HG02623 (cell line): ENCODE measurements at regions not wholly inside any gene's neighbourhood (a gene's known extent, or its start where the extent isn't known, plus 50 kb on each side); places are given as distances from the start of the nearest gene placed in this dataset.

ENCODE experiments used
- ATAC-seq: cut with Tn5 transposase; IDR thresholded peaks from one replicate; pipeline ENCODE4 v1.9.1; 2021; ENCODE audit warnings: moderate library complexity; ENCODE audit not compliant: unreplicated experiment

DNA sequence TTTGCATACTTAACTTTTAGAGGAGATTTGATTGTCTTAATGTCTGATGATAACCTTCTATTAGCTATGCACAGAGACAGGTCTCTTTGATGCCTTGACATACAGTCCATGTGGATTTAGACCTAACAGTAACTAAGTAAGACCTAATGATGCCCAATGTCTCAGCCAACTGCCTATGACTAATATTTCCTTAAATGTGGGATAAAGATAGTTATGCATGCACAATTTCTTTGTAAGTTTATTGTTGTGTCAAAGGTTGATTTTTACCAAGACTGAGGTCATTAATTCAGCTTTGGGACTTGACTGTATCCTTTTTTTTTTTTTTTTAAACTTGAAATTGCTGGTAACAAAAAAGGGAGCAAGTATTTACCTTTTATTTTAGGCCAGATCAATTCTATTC is 450.0 kb downstream of the HAO1 start:
- no peak for ATAC-seq

DNA sequence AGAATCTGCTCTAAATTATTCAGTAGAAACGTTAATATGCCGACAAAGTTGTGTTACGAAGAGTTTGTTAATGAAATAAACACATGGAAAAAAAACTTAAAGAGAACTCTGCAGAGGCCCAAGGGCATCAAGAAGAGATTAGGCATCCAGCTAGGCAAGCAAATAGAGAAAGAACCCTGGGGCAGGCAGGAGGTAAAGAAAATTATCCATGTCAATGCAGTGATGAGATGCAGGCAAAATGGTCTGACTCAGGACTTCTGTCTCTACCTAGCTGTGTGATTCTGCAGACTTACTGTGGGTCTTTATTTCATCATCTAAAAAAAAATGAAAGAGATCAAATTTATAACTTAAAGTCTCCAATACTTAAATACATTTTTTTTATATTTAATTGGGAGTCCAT is 448.0 kb downstream of the HAO1 start:
- no peak for ATAC-seq

DNA sequence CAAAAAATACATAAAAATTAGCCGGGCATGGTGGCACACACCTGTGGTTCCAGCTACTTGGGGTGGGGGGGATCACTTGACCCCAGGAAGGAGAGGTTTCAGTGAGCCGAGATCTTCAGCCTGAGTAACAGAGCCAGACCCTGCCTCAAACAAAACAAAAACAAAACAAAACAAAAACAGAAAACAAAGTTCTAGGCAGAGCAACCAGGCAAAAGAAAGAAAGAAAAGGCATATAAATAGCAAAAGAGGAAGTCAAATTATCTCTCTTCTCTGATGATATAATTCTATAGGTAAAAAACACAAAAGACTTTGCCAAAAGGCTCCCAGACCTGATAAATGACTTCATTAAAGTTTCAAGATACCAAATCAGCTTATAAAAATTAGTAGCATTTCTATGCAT is 446.9 kb downstream of the HAO1 start:
- ATAC-seq, result no peak

DNA sequence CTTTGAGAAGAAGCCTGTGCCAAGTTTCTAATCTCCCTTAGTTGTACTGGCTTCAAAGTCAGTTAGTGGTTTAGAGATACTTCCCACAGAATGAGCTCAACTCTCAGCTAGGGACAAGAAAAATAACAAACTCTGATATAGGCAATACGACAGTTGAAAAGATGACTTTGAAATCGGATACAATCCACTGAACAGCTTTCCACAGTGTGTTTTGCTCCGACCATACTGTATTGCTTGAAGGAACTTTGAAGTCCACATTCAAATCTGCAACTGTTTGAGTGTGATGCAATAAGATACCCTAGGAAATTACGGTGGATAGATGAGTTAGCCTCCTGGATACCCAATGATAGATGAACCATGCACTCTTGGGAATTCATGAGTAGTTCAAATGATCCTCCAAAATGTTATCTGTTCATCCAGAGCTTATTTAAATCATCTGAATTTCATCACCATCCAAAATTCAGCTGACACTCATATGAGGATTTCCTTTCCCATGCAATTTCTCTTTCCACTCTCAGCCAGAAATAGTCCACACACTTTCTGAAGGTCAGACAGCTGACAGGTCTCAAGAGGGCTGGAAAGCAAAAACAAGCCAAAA is 443.8 kb downstream of the HAO1 start:
- ATAC-seq, result no peak

DNA sequence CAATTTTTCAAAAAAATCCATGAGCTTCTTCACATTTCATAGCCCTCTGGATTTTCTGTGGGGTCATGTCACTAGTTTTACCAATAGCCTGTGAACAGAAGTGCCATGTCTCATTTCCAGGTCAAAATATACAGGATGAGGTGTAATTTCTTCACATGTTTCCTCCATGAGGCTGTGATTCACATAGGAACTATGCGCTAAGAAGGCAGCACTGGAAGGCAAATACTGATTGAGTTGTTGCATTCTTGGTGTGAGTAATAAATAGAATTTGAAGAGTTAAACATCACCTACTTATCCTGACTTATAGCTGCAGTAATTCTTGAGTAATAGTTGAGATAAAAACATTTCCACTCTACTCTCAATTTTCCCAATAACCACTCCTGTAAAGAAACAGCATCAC is 442.3 kb downstream of the HAO1 start:
- no peak for ATAC-seq

DNA sequence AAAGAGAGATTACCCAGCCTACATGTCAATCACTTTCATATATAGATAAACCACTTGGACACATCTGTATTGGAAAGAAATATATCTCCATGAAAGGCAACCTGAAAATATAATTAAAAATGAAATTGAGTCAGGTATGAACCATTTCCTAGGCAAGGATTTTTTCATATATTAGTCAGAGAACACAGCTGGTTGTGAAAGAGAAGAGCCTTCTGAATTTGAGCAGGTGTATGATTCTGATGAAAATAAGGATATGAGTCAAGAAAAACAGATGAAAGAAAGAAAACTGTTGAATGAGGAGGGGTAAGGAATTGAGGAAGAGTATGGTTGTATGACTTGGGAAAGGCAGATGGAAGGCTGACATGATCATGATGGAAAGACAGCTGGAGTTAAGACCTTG is 441.1 kb downstream of the HAO1 start:
- no peak for ATAC-seq

DNA sequence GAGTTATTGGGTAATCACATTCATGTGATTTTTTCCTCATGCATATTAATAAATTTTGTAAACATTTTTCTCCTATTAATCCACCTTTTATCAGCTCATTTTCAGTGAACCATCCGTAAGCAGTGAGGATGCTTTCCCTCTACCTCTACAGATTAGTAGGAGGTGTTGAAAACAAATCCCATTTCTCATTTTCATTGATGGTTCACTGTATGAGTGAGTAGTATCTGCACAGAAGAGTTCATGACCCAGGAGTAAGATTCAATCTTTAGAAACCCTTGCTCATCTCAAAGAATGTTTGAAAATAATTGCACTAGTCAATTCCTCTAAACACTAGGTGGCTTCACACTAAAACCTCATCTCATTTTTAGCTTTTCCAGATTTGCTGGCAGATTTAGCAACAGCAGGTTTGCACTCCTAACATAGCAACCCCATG is 440.0 kb downstream of the HAO1 start:
- ATAC-seq, result no peak

DNA sequence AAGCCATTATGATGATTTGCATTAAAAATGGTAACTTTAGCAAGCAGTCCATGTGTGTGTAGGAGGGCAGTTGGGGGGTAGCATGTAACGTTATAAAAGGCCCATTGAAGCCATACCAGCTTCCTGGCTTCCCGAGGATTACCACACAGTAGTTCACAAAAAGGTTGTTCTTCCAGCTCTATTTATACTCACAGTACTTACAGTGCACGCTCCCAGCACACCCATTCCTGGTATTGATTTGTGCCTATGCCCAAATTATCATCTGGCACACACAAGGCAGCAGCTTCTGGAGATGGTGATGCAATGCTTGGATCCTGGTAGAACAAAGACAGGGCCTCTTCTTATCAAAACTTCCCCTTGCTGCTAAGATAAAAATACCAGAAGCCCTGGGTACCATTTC is 436.8 kb downstream of the HAO1 start:
- no peak for ATAC-seq

DNA sequence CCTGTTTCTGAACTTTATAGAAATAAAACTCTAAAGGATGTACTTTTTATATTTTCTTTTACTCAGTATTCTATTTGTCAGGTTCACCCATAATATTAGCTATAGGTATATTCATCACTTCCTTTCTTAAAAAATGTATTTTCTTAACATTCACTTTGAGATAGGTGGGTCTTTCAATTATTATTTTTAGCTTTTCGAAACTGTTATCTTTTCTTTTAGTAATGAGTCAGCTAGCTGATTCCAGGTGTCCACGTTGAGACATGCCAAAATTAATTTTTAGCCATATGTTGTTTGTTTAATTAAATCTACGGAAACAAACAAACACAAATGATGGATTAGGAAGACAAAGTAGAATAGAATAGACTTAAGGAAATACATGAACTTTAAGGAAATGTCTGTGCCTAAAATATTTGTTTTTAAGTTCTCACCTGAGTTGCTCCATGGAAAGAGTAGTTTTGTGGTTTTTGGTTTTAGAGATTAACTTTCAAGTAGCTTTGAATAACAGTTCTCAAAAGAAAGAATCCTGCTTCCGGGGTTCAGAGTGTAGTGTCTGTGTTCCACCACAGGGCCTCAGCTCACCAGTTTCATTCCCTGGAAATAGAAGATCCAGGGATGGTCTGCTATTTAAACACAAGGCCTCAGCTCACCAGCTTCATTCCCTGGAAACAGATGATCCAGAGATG is 435.0 kb downstream of the HAO1 start:
- ATAC-seq, result no peak

DNA sequence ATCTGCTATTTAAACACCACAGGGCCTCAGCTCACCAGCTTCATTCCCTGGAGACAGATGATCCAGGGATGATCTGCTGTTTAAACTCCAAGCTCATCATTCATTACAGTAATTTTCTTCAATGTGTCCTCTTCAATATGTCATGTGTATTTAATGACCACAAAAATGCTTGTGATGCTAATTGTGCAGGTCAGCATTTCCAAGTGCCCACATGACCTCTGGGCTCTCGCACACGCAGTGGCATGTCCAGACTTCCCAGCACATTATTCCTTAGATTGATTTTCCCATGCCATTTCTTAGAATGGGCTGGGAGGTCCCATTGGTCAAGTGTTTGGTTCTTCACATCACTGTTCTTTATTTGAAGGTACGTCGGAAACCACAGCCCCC is 434.4 kb downstream of the HAO1 start:
- ATAC-seq, result no peak

DNA sequence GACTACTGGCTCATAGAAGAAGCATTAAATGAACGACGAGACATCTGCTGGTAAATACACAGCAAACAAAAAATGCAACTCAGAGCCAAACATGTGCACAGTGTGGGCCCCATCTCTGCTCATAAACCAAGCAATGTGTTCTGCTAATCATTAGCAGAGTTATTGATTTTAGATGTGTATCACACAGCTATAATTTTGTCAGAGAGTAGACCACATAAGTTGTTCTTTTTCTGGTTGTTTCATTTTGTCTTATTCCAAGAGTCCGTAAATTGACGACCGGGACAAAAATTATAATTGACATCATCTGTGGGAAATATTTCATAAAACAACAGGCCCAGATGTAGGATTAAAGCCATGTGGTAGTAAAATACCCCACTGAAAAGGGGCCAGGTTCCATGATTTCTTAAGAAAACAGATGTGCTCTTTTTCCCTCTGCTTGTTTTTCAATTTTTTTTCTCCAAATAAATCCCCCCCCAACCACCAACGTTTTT is 423.6 kb downstream of the HAO1 start:
- no peak for ATAC-seq

DNA sequence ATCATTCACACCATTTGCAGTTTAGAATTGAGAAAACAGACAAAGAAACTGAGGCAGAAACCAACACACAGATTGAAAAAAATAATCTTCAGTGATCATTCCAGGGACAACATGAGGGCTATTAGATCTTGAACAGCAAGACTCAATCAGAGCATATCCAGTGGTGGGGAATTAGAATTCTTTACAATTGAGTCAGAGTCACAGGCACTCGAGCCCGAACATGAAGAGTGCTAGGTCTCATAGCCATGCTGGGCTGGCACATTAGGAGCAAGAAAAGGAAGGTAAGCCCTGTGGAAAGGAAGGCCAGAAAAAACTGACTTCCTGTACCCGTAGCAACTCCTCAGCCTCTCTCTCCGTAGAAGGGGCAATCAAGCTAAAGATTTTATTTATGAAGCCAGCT is 419.9 kb downstream of the HAO1 start:
- no peak for ATAC-seq

DNA sequence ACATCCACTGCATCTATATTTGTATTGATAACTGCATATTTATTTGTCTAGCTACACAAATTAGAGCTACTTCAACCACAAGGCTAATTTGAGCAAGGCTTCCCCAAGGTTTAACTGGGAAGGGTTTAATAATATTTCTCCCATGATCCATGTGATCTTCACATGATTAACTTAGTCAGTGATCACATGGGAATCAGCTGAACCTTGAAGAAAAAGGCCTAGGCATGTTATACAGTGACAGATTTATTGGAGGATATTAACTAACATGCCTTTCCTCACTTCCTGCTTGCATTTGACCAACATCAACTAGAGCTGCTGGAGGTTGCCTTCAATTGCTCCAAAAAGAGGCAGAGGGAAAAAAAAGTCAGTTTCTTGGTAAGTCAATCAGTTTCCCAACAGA is 417.0 kb downstream of the HAO1 start:
- ATAC-seq, result no peak

DNA sequence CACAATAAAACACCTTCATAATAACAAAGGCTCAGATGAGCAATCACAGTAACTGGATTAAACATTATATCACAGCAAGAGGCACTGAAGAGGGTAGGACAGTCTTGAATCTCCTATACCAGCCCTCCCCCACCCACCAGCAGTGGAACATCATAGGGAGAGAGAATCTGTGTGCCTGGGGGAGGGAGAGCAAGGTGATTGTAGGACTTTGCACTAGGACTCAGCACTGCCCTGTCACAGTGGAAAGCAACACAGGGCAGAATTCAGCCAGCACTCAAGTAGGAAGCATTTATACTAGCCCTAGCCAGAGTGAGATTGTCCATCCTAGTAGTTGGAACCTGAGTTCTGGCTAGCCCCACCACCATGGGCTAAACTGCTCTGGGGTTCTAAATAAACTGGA is 400.2 kb downstream of the HAO1 start:
- ATAC-seq, result no peak

DNA sequence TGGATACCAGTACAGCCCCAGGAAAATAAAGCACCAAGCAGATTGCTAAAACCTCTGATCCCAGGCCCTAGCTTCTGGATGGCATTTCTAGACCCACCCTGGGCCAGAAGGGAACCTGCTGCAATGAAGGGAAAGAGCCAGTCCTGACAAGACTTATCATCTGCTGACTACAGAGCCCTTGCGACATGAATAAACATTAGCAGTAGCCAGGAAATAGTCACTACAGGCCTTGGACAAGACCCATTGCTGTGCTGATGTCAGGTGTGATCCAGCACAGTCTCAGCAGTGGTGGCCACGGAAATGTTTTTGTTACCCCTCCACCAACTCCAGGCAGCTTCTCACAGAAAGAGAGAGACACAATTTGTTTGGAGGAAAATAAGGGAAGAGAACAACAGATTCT is 399.3 kb downstream of the HAO1 start:
- no peak for ATAC-seq

DNA sequence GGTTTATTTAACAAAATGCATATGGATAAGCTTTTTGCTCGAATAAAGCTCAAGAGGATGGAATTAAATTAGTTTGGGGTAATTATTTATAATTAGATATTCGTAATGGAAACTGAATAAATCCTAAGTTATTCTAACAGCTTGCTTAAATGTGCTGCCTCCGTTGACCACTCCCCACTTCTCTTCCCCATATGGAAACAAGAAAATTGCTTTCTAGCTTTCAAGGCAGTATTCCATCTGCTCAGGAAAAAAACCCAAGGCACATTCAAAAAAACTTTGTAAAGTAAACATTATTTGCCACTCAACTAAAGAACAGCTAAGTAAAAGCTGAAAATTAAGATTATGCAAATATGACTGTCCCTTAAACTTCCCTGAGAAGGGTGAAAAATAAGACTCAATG is 369.2 kb downstream of the HAO1 start:
- no peak for ATAC-seq

DNA sequence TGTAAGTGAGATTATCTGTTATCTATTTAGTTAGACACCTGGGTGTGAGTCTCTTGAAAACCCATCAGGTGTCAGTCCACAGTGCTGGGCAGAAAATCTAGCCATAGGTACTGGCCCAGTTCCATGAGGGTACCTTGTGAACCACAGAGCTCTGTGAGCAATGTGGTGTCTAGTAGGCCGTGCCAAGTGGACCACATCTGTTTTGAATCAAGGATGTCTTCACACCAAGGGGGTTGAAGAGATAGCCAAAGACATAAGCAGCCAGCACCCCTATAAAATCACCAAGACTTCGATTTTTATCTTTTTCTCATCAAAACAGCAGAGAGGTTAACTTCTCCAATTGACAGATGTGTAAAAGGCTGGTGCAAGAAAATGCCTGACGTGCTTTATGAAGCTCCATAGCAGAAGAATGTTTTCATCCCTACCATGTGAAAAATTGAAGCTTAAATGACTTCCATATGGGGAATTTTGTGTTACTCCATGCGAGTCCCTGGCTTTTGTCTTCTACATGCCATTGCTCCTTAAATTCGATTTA is 368.7 kb downstream of the HAO1 start:
- no peak for ATAC-seq

DNA sequence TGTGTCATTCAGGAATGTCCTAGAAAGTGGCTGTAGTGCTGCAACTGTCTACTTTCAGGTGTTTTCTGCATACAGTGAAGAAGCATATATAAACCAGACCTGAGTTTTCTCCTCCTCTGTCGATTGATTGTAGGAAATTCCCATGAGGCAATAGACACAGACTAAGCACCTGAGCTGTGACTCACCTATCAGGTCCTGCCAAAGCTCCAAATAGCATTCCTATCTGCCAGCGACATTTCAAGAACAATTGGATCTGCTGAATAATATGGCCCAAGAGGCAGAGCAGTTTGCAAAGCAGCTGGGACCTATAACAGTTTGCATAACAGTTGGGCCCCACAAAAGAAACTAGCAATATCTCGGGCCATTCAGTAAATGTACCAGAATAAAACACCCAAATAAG is 360.4 kb downstream of the HAO1 start:
- ATAC-seq, result no peak

DNA sequence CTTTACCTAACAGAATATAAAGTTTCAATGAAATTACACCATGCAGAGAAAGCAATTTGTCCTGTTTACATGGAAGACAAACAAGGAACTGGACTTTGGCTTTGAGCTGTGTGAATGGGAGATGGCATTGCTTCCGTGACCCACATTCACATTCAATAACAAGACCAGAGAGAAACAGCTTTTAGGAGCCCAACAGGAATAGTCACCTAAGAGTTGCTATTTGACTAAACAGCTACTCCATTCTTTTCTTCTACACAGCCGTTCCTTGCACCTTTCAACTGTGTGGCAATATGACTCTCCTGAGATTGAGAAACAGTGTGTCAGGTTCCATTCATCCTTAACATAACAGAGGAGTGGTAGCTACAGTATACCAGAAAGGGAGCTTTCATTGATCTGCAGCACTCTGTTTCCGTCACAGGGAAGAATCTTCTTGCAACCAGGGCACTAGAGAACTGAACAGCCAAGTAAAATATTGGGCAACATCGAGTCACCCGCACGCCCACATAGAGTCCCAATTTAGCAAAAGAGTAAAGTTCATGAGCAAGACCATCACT is 355.1 kb downstream of the HAO1 start:
- ATAC-seq, result no peak

DNA sequence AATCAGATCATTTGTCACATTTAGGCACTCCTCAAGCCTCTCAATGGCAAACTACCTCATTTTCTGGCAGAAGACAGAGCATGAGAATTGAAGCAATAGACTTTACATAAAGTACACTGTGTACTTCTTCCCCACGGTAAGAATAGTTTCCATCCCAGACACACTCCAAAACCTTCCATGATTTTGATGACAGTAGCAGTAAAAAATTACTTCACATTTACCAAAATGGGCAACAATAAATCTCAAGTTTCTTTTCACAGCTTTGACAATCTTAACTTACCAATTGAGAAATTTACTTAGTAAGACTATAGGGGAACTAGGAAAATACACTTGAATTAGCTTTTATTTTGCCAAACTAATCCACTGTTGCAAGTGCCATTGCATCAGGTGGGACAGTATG is 353.8 kb downstream of the HAO1 start:
- ATAC-seq, result no peak

DNA sequence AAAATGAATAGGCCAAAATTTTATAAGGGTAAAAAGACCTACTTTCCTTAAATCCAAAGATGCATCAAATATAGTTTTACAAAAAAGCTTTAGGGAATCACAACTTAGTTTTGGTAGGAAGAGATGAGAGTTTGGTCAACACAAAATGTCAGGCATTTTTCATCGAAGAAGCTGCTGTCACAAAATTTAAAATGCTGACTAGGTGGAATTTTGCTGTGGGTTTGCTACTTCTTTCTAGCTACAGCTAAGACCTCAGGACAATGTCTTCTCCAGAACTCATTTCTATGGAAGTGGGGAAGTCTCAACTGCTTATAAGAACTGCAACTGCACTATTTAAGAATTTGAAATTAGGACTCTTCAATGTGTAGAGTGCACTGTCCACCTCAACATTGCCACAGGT is 351.1 kb downstream of the HAO1 start:
- ATAC-seq, result no peak

DNA sequence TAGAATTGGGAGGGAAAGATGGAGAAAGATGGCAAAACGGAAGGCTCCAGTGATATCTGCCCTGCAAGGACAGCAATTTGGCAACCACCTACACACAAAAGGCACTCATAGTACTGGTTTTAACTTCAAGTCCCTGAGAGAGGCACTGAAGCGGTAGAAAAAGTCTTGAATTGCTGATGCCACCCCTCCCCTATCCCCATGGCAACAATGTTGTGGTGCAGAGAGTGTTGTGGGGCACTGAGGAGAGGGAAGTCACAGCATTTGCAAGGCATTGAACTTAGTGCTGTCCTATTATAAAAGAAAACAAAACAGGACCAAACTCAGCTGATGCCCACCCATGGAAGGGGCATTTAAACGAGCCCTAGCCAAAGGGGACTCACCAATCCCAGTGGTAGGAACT is 343.7 kb downstream of the HAO1 start:
- ATAC-seq, result no peak
